Astrocyte of the spinal cord (primary cell): ENCODE measurements at regions not wholly inside any gene's neighbourhood (a gene's known extent, or its start where the extent isn't known, plus 50 kb on each side); places are given as distances from the start of the nearest gene placed in this dataset.

Experiments used
- DNase-seq: peaks from one replicate; pipeline ENCODE4 v3.0.0; 2011; ENCODE audit warnings: low read depth, low spot score
- H3K4me3 ChIP-seq: 2 replicates; pipeline ENCODE4 v1.5.1; 2011; ENCODE audit warnings: low read depth, mild to moderate bottlenecking, low read length, moderate library complexity
- CTCF ChIP-seq: IDR thresholded peaks from 2 replicates; pipeline ENCODE4 v1.5.1; 2012; ENCODE audit warnings: low read depth, mild to moderate bottlenecking, low read length, inconsistent platforms
- in situ Hi-C: cut with HindIII; loops from 2 replicates; pipeline ENCODE4 v1.10.0; 2017; ENCODE audit warnings: low sequenced_read_pairs

- DNase-seq = no peak
- no peak overlapping the region for H3K4me3 ChIP-seq
- TF ChIP-seq CTCF = no peak
- in situ Hi-C loops = no loop called here
Observed at GRCh38 chr2:163541943-163542342, 193.9 kb downstream of the FIGN start.

- no peak for DNase-seq
- TF ChIP-seq CTCF = no peak
- no peak overlapping the region for H3K4me3 ChIP-seq
- in situ Hi-C loops = no loop called here
Observed at GRCh38 chr2:163541495-163541894, 194.3 kb downstream of the FIGN start.

- TF ChIP-seq CTCF = no peak
- H3K4me3 ChIP-seq = no peak overlapping the region
- in situ Hi-C loops = no loop called here
- DNase-seq = no peak
Observed at GRCh38 chr2:163528640-163529217, 207.1 kb downstream of the FIGN start.

- in situ Hi-C loops = no loop called here
- TF ChIP-seq CTCF = no peak
- H3K4me3 ChIP-seq = no peak overlapping the region
- no peak for DNase-seq
Observed at GRCh38 chr2:163527381-163527780, 208.4 kb downstream of the FIGN start.

GRCh38 chr2:163518762-163519161, 217.0 kb downstream of the FIGN start:
- in situ Hi-C loops = no loop called here
- no peak overlapping the region for H3K4me3 ChIP-seq
- DNase-seq = no peak
- TF ChIP-seq CTCF = no peak

- H3K4me3 ChIP-seq = no peak overlapping the region
- no peak for TF ChIP-seq CTCF
- in situ Hi-C loops = no loop called here
- no peak for DNase-seq
Observed at GRCh38 chr2:163515836-163516235, 220.0 kb downstream of the FIGN start.

- DNase-seq = no peak
- in situ Hi-C loops = no loop called here
- TF ChIP-seq CTCF = no peak
- H3K4me3 ChIP-seq = no peak overlapping the region
Observed at GRCh38 chr2:163505281-163505680, 230.5 kb downstream of the FIGN start.
